AG10803 (cell line): ENCODE measurements at regions not wholly inside any gene's neighbourhood (a gene's known extent, or its start where the extent isn't known, plus 50 kb on each side); places are given as distances from the start of the nearest gene placed in this dataset.

Experiments
- DNase-seq: peaks from one replicate; pipeline ENCODE4 v3.0.0; 2010; ENCODE audit warnings: low read depth
- H3K4me3 ChIP-seq: 2 replicates; pipeline ENCODE4 v1.5.1; 2011; ENCODE audit warnings: mild to moderate bottlenecking, low read length, control low read depth
- TF ChIP-seq, protein P1 (sequence below): conservative IDR thresholded peaks from 2 replicates; pipeline ENCODE4 v1.5.1; 2011; ENCODE audit warnings: mild to moderate bottlenecking, low read length, control low read depth, inconsistent platforms

- TF ChIP-seq, protein P1, sequence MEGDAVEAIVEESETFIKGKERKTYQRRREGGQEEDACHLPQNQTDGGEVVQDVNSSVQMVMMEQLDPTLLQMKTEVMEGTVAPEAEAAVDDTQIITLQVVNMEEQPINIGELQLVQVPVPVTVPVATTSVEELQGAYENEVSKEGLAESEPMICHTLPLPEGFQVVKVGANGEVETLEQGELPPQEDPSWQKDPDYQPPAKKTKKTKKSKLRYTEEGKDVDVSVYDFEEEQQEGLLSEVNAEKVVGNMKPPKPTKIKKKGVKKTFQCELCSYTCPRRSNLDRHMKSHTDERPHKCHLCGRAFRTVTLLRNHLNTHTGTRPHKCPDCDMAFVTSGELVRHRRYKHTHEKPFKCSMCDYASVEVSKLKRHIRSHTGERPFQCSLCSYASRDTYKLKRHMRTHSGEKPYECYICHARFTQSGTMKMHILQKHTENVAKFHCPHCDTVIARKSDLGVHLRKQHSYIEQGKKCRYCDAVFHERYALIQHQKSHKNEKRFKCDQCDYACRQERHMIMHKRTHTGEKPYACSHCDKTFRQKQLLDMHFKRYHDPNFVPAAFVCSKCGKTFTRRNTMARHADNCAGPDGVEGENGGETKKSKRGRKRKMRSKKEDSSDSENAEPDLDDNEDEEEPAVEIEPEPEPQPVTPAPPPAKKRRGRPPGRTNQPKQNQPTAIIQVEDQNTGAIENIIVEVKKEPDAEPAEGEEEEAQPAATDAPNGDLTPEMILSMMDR = no peak
- DNase-seq = no peak
- H3K4me3 ChIP-seq = no peak overlapping the region
Measured at GRCh38 chr12:114932806-114933205, 248.8 kb upstream of the TBX3 start.

- no peak overlapping the region for H3K4me3 ChIP-seq
- no peak for DNase-seq
- TF ChIP-seq, protein P1 = no peak
Measured at GRCh38 chr12:114931025-114931424, 247.1 kb upstream of the TBX3 start.

GRCh38 chr12:114926341-114926740 lies 242.4 kb upstream of the TBX3 start:
- TF ChIP-seq, protein P1 = no peak
- H3K4me3 ChIP-seq = no peak overlapping the region
- DNase-seq = no peak

DNA sequence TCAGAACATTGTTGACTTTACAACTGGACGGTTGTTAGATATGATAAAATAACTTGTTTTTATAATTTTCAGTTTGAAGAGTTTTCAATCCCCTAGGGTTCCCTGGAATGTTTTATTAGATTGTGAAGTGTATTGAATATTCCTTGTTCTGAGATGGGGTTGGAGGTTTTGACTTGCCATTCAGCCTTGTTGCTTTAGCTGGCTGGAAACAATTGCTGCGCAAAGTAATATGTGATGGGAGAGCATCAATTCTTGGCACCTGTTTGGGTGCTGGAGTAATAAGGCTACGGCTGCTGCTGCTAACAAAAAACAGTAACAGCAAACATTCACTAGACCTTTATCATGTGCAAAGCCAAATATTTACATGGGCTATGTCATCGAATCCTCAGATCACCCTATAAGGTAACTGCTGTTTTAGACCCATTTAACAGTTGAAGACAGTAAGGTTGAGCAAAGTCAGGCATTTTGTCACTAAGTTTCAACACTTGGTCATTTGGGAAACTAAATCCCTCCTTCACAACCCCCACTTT lies 241.0 kb upstream of the TBX3 start:
- DNase-seq = no peak
- TF ChIP-seq, protein P1 = no peak
- no peak overlapping the region for H3K4me3 ChIP-seq

DNA sequence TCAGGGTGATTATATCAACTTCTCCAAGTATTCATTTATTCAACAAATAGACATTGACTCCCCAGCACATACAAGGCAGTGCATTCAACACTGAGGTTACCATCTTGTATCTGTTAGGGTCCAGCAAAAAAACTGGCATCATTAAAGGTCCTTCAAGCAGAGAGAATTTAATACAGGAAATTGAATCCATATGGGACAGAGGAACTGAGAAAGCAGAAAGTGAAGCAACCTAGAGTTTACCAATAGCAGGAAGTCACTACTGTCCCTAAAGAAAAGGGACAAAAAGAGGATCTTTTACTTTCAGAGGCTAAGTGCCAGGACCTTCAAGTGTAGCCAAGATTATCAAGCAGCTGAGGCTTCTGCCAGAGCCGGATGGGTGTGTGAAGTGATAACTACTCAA lies 237.8 kb upstream of the TBX3 start:
- H3K4me3 ChIP-seq = no peak overlapping the region
- DNase-seq = peak; percentile 56
- TF ChIP-seq, protein P1 = no peak

DNA sequence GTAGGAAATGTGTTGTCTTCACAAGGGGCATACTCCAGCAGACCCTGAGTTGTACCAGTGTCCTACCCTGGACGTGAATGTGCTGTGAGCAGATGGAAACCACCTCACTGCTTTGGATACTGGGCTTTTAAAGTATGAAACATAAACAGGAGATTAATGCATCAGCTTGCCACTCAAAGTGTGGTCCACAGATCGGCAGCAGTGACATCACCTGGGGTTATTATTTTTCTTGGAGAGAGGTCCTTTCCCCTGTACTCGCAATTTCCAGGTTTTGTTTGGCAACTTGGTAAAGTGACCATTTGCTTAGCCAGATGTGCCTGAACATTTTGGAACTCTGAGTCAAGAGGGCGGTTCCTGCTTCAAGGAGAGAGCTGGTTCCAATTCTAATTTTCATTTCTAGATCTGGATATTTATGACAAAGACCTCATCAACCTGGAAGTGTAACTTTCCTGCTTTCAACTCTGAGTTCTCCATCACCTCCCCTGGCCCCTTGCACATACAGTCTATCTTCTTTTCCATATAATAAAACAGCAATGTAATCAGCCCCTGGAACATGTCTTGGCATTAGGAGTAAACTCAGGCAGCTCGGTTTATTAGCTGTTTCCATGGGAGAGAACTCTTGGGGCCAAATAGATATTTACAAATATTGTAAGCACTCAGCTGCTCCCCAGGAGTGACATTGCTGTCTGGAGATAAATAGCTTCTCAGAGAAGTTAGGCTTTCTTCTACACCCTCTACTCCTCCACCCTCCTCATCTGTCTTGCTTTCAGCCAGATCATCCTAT lies 237.0 kb upstream of the TBX3 start:
- no peak overlapping the region for H3K4me3 ChIP-seq
- peak; percentile 78 for DNase-seq
- TF ChIP-seq, protein P1 = no peak

DNA sequence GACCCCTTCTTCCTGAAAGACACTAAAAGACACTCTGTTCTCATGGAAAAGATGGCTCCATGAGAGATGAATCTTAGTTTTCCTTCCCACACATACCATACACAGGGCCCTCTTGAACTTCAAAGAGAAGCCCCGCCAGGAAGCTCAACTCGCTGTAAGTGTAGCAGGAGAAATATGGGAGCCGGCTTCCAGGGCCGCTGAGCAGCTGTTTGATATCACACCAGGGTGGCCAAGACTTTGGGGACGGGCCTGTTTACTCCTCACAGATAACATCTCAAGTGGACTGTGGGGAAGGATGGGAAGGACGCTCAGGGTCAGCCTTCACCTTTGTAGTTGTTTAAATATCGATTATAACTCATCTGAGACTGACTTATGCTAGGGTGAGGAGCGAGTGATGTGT lies 235.5 kb upstream of the TBX3 start:
- no peak overlapping the region for H3K4me3 ChIP-seq
- no peak for DNase-seq
- TF ChIP-seq, protein P1 = no peak
